ENCODE measurements at regions not wholly inside any gene's neighbourhood (a gene's known extent, or its start where the extent isn't known, plus 50 kb on each side); places are given as distances from the start of the nearest gene placed in this dataset.

- TF ChIP-seq CTCF (IDR thresholded peaks at IDR 0.05) (no peak), REST (IDR thresholded peaks at IDR 0.05; ENCODE audit: insufficient read depth in 1 of 2, low read depth in 2 of 2, low read length in 1 of 2) (no peak), POLR2AphosphoS5 (IDR thresholded peaks at IDR 0.05; ENCODE audit: low read depth, low read length) (no peak), TCF7L2 (IDR thresholded peaks at IDR 0.05; ENCODE audit: low read depth, low read length) (no peak)
Observed at GRCh38 chr5:86403190-86403589, 214.6 kb upstream of the COX7C start.

Measured in Panc1 (cell line).